Effector memory CD8-positive, alpha-beta T cell (primary cell): ENCODE measurements at regions not wholly inside any gene's neighbourhood (a gene's known extent, or its start where the extent isn't known, plus 50 kb on each side); places are given as distances from the start of the nearest gene placed in this dataset.
"Not testable (repeated sequence)": the region's sequence is repeated elsewhere in the genome, so short reads cannot be mapped to it uniquely, and the experiment has no call there.

Experiments
- ATAC-seq: fragments of 150-1000 bp; cut with Tn5 transposase; replicated peaks from 2 replicates; pipeline ENCODE4 v1.10.0; 2021; ENCODE audit warnings: mild to moderate bottlenecking, moderate library complexity
- DNase-seq, 3 experiments: peaks; one replicate each; pipeline ENCODE4 v3.0.0; 2021
- H3K27ac Mint-ChIP-seq, 2 donors: one replicate each; pipeline ENCODE4 v1.8.0; 2022; ENCODE audit warnings: mild to moderate bottlenecking in 2 of 2, mixed read lengths in 2 of 2, moderate library complexity in 2 of 2
- H3K27me3 Mint-ChIP-seq, 2 donors: one replicate each; pipeline ENCODE4 v1.8.0; 2022; ENCODE audit warnings: mixed read lengths in 2 of 2
- H3K36me3 Mint-ChIP-seq: one replicate; pipeline ENCODE4 v1.8.0; 2022; ENCODE audit warnings: mild to moderate bottlenecking, moderate library complexity, mixed read lengths; ENCODE audit not compliant: insufficient read depth
- H3K4me1 Mint-ChIP-seq, 2 donors: one replicate each; pipeline ENCODE4 v1.8.0; 2022; ENCODE audit warnings: low read depth in 2 of 2, mixed read lengths in 2 of 2
- H3K4me3 Mint-ChIP-seq, 2 donors: one replicate each; pipeline ENCODE4 v1.8.0; 2022; ENCODE audit warnings: mild to moderate bottlenecking in 2 of 2, mixed read lengths in 2 of 2, moderate library complexity in 2 of 2
- H3K9me3 Mint-ChIP-seq, 2 donors: one replicate each; pipeline ENCODE4 v1.8.0; 2022; ENCODE audit warnings: mixed read lengths in 2 of 2

DNA sequence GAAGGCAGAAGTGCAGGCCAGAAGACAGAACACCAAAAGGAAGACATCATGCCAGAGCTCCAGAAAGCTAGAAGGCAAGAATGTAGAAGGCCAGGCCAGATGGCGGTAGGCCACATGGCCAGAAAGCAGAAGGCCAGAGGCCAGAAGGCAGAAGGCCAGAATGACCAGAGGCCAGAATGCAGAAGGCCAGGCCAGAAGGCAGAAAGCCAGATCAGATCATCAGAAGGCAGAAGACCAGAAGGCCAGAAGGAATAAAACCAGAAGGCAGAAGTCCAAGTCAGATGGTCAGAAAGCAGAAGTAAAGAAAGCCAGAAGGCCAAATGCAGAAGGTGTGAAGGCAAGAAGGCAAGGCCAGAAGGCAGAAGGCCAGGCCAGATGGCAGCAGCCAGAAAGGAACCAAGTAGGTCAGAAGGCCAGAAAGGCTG is 185.0 kb downstream of the TUBA3C start:
- Mint-ChIP-seq H3K4me3 (no peak overlapping the region), H3K36me3 (no peaks in the 10 kb centered on the region), H3K9me3 (peaks cover 6 to 32% of the 10 kb centered on the region in 2 donors), H3K4me1 (no peaks in the 10 kb centered on the region), H3K27me3 (no peaks in the 10 kb centered on the region), H3K27ac (no peak overlapping the region)
- no peak for DNase-seq
- no peak for ATAC-seq

DNA sequence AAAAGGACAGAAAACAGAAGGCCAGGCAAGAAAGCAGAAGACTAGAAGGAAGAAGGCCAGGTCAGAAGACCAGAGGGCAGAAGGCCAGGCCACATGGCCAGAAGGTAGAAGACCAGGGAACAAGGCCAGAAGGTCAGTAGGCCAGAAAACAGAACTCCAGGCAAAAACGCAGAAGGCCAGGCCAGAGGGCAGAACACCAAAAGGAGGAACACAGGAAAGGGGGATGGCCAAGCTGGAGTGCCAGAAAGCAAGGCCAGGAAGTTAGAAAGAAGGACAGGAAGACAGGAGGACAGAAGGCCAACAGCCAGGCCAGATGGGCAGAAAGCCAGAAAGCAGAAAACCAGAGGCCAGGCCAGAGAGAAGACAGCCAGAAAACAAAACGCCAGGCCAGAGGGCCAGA is 185.4 kb downstream of the TUBA3C start:
- DNase-seq = no peak
- Mint-ChIP-seq H3K27me3 (no peaks in the 10 kb centered on the region), H3K27ac (no peak overlapping the region), H3K36me3 (no peaks in the 10 kb centered on the region), H3K4me3 (no peak overlapping the region), H3K4me1 (no peaks in the 10 kb centered on the region), H3K9me3 (peaks cover 7 to 36% of the 10 kb centered on the region in 2 donors)
- no peak for ATAC-seq

DNA sequence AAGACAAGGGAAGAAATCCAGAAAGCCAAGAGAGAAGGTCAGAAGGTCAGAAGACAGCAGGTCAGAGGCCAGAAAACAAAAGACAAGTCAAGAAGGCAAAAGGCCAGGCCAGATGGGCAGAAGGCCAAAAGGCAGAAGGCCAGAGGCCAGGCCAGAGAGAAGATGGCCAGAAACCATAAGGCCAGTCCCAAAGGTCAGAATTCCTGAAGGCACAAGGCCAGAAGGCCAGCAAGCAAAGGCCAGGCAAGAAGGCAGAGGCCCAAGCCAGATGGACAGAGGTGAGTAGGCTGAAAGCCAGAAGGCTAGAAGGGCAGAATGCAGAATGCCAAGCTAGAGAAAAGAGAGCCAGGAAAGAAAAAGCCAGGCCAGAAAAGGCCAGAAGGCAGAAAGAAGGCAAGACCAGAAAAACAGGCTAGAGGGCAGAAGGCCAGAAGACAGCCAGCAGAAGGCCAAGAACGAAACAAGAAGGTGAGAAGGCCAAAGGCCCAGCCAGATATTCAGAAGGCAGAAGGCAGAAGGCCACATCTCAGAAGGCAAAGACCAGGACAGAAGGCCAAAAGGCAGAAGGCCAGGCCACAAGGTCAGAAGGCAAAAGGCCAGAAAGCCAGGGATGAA is 186.3 kb downstream of the TUBA3C start:
- Mint-ChIP-seq H3K9me3 (peaks cover 7 to 36% of the 10 kb centered on the region in 2 donors), H3K27me3 (no peaks in the 10 kb centered on the region), H3K27ac (no peak overlapping the region), H3K4me1 (no peaks in the 10 kb centered on the region), H3K36me3 (no peaks in the 10 kb centered on the region), H3K4me3 (no peak overlapping the region)
- no peak for DNase-seq
- ATAC-seq = no peak

DNA sequence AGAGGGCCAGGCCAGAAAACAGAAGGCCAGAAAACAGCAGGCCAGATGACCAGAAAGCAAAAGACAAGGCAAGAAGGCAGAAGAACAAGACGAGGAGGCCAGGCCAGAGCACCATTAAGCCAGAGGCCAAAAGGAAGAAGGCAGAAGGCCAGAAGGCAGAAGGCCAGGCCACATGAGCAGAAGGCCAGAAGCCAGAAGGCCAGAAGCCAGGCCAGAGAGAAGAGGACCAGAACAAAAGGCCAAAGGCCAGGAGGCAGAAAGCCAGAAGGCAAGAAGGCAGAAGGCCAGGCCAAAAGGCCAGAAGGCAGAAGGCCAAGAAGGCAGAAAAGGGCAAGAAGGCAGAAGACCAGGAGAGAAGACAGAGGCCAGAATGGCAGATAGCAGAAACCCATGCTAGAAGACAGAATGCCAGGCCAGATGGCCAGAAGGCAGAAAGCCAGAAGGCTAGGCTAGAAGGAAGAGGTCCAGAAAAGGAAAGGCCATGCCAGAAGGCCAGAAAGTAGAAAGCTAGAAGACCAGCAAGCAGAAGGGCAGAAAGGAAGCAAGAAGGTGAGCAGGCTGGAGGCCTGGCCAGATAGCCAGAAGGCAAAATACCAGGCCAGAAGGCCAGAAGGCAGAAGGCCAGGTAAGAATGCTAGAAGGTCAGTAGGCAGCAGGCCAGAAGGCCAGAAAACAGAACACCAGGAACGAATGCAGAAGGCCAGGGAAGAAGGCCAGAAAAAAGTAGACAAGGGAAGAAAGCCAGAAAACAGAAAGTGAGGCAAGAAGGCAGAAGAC is 187.6 kb downstream of the TUBA3C start:
- no peaks in the 10 kb centered on the region for H3K27me3 Mint-ChIP-seq
- H3K36me3 Mint-ChIP-seq = no peaks in the 10 kb centered on the region
- H3K9me3 Mint-ChIP-seq = peaks cover 9 to 36% of the 10 kb centered on the region in 2 donors
- no peak overlapping the region for H3K27ac Mint-ChIP-seq
- no peak for DNase-seq
- no peak for ATAC-seq
- H3K4me1 Mint-ChIP-seq = no peaks in the 10 kb centered on the region
- H3K4me3 Mint-ChIP-seq = no peak overlapping the region

DNA sequence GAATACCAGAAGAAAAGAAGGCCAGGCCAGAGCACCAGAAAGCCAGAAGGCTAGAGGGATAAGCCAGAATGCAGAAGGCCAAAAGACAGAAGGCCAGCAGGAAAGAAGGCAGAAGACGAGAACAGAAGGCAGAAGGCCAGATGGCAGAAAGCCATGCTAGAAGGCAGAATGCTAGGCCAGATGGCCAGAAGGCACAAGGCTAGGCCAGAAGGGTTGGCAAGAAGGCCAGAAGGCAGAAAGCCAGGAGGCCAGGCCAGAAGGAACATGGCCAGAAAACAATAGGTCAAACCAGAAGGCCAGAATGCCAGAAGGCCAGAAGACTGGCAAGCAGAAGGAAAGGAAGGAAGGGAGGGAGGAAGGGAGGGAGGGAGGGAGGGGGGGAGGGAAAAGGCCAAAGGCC is 188.8 kb downstream of the TUBA3C start:
- no peaks in the 10 kb centered on the region for H3K36me3 Mint-ChIP-seq
- no peaks in the 10 kb centered on the region for H3K27me3 Mint-ChIP-seq
- no peak overlapping the region for H3K4me3 Mint-ChIP-seq
- no peak overlapping the region for H3K27ac Mint-ChIP-seq
- DNase-seq (no peak), ATAC-seq (no peak)
- peaks cover 9 to 36% of the 10 kb centered on the region in 2 donors for H3K9me3 Mint-ChIP-seq
- H3K4me1 Mint-ChIP-seq = no peaks in the 10 kb centered on the region

DNA sequence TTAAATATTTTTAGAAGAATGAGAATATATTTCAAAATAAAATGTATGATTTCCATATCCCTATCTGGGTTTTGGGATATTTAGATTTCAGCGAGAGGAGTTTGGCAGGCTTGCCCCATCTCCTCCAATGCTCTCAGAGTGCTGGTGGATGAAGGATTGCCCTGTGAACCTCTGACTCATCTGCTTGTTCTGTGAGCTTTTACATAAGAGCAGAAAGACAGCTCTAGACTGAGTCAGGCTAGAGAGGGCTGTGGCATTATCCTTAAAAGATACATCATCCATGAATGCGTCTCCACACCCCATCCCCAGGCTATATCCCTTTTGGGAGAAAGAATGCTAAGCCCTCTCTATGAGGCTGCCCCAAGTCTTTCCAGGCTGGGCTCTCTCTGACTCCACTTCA is 190.6 kb downstream of the TUBA3C start:
- no peaks in the 10 kb centered on the region for H3K36me3 Mint-ChIP-seq
- no peaks in the 10 kb centered on the region for H3K27me3 Mint-ChIP-seq
- DNase-seq (no peak), ATAC-seq (no peak)
- H3K4me1 Mint-ChIP-seq = no peaks in the 10 kb centered on the region
- H3K4me3 Mint-ChIP-seq = no peak overlapping the region
- no peak overlapping the region for H3K27ac Mint-ChIP-seq
- peaks cover 10 to 36% of the 10 kb centered on the region in 2 donors for H3K9me3 Mint-ChIP-seq

DNA sequence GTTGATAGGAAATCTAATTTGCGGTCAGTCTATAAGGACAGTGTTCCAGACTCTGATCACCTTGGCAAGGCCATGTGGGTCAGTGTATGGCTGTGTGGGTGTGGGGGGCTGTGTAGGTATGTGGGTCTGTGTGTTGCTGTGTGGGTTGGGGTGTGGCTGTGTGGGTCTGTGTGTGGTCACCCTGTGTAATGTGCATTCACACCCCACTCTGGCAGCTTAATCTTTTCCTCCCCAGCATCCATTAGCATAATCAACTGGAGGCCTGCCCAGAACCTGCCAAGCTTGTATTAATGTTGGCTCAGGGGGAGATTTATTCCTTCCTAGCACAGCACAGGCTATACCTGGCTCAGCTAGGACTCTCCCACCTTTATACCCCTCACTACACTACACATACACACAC is 203.2 kb downstream of the TUBA3C start:
- Mint-ChIP-seq H3K9me3 (peaks cover 0 to 5% of the 10 kb centered on the region in 2 donors), H3K4me1 (no peaks in the 10 kb centered on the region), H3K27me3 (peaks cover 0 to 6% of the 10 kb centered on the region in 2 donors), H3K27ac (no peak overlapping the region), H3K36me3 (no peaks in the 10 kb centered on the region), H3K4me3 (no peak overlapping the region)
- DNase-seq (no peak), ATAC-seq (no peak)

DNA sequence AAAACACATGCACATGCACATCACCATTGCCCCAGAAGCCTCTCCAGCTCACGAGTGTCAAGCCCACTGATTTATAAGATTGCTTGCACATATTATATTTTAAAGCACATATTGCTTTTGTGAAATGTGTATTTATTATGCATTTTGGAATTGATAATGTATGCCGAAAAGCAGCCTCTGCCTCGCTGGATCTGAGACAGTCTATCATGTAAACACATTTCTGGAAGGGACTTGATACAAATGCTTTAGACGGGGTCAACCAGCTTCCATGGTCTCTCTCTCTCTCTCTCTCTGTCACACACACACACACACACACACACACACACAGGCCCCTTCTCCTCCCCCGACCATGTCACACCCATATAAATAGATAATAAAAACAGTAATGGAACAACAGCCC is 203.8 kb downstream of the TUBA3C start:
- H3K9me3 Mint-ChIP-seq = peaks cover 0 to 3% of the 10 kb centered on the region in 2 donors
- no peaks in the 10 kb centered on the region for H3K36me3 Mint-ChIP-seq
- no peak for DNase-seq
- peaks cover 0 to 6% of the 10 kb centered on the region in 2 donors for H3K27me3 Mint-ChIP-seq
- no peak for ATAC-seq
- H3K4me1 Mint-ChIP-seq = no peaks in the 10 kb centered on the region
- H3K27ac Mint-ChIP-seq = no peak overlapping the region
- no peak overlapping the region for H3K4me3 Mint-ChIP-seq

DNA sequence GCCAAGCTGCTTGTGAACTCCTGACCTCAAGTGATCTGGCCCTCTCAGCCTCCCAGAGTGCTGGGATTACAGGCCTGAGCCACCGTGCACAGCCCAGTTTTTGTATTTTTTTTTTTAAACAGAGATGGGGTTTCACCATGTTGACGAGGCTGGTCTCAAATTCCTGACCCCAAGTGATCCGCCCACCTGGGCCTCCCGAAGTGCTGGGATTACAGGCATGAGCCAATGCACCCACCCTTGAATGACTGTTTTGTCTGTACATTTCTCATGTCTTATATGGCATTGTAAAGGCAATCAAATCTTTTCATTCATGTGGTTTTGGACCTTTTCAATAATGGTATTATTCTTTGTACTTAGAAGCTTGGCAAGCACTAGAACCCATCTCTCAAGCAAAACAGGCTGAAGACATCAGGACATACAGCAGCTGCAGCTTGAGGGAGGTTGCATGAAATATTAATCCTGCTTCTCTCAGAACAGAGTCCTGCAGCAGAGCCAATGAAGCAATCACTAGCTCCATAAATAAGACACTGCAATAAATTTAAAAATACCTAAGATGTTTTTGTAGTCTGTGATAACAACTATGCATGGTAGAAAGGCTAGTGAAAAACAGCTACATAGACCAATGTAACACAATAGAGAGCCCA is 209.9 kb downstream of the TUBA3C start:
- no peaks in the 10 kb centered on the region for H3K9me3 Mint-ChIP-seq
- no peak overlapping the region for H3K4me3 Mint-ChIP-seq
- H3K27me3 Mint-ChIP-seq = no peaks in the 10 kb centered on the region
- ATAC-seq (no peak), DNase-seq (no peak)
- H3K36me3 Mint-ChIP-seq = no peaks in the 10 kb centered on the region
- no peaks in the 10 kb centered on the region for H3K4me1 Mint-ChIP-seq
- H3K27ac Mint-ChIP-seq = no peak overlapping the region

DNA sequence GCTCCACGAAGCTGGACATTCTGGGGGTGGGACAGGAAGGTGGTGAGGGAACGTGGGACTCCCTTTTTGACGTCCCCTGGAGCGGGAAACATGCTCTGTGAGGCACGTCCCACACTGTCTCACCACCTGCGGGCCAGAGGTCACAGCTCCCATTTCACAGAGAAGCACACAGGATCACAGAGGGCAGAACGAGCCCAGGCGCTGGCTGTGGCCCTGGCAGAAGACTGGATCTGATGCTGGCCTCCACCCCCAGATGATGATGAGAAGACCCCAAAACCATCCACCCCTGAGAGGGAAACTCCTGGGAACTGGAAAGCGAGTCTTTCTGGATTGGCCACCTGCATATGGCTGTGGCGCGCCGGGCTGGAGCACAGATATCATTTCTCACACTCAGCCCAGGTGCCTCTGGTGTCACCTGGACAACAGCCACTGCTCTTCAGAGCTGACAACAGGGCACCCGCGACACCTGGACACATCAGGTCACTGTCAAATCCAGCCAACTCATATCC is 216.2 kb downstream of the TUBA3C start:
- no peaks in the 10 kb centered on the region for H3K4me1 Mint-ChIP-seq
- no peaks in the 10 kb centered on the region for H3K9me3 Mint-ChIP-seq
- H3K4me3 Mint-ChIP-seq = no peak overlapping the region
- no peak for DNase-seq
- H3K36me3 Mint-ChIP-seq = no peaks in the 10 kb centered on the region
- no peak overlapping the region for H3K27ac Mint-ChIP-seq
- H3K27me3 Mint-ChIP-seq = no peaks in the 10 kb centered on the region
- ATAC-seq = no peak

DNA sequence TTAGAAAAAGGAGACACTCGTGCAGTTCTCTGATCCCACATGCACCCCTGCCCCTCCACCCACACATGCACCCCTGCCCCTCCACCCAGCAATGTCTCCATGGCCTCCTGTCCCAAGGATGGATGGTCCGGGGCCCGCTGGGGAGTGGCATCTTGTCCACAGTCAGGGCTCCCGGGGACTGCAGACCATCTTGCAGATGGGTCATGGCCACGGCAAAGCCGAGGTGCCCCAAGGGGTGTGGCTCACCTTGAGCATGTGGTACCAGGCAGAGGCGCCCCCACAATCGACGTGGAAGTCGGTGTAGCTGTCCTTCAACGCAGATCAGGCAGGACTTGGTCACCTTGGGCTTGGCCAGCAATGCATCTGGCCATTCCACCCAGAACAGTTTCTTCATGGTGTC is 216.7 kb downstream of the TUBA3C start:
- DNase-seq (no peak), ATAC-seq (no peak)
- Mint-ChIP-seq H3K27me3 (no peaks in the 10 kb centered on the region), H3K4me3 (no peak overlapping the region), H3K27ac (no peak overlapping the region), H3K36me3 (no peaks in the 10 kb centered on the region), H3K4me1 (no peaks in the 10 kb centered on the region), H3K9me3 (no peaks in the 10 kb centered on the region)

DNA sequence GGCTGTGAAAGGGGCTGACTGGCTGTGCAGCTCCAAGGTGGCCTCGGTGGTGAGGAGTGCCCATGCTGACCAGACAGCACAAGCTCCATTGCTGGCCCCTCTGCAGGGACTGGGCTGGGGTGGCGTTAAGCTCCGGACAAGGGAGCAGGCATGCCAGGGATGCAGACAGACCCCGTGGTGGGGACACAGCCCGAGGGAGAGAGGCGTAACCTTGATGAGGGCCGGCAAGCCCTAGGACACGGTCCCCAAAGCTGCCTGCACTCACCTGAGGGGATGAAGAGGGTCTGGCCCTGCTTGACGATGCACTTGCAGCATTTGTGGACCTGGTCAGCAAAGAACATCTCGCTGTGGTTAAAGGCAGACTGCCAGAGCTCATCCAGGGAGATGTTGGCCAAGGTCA is 217.9 kb downstream of the TUBA3C start:
- DNase-seq, H3K36me3 Mint-ChIP-seq, ATAC-seq, H3K4me3 Mint-ChIP-seq, H3K9me3 Mint-ChIP-seq, H3K27ac Mint-ChIP-seq, H3K27me3 Mint-ChIP-seq, H3K4me1 Mint-ChIP-seq: not testable (repeated sequence)

DNA sequence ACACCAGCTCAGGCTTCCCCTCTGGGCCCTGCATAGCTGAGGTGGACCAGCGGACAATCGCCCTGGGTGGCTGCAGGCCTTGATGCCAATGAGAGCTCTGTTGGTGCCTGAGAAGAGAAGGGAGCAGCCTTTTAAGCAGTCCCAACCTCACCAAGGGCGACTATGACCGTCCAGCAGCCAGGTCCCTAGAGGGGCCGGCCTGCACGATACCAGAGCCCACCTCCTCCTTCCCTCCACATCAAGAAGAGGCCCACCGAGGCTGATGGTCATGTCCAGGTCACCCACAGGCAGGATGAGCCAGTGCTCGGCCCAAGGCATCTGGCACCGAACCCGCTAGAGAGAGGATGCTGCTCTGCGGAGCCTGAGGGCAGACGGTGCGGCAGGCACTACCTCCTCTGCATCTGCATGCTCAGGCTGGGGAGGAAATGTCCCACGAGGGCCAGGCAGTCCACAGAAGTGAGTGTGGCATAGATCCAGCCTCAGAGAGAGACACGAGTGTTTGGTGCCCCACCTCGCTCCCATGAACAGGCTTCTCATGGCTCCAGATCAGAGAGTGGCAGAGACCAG is 219.4 kb downstream of the TUBA3C start:
- no peaks in the 10 kb centered on the region for H3K4me1 Mint-ChIP-seq
- no peaks in the 10 kb centered on the region for H3K36me3 Mint-ChIP-seq
- peaks cover 0 to 4% of the 10 kb centered on the region in 2 donors for H3K9me3 Mint-ChIP-seq
- no peaks in the 10 kb centered on the region for H3K27me3 Mint-ChIP-seq
- DNase-seq (no peak), ATAC-seq (no peak)
- H3K4me3 Mint-ChIP-seq = no peak overlapping the region
- no peak overlapping the region for H3K27ac Mint-ChIP-seq
